ENCODE measurements at regions not wholly inside any gene's neighbourhood (a gene's known extent, or its start where the extent isn't known, plus 50 kb on each side); places are given as distances from the start of the nearest gene placed in this dataset.
A peak's percentile ranks its signal among the peaks of the same experiment; 100 is the strongest.

DNA sequence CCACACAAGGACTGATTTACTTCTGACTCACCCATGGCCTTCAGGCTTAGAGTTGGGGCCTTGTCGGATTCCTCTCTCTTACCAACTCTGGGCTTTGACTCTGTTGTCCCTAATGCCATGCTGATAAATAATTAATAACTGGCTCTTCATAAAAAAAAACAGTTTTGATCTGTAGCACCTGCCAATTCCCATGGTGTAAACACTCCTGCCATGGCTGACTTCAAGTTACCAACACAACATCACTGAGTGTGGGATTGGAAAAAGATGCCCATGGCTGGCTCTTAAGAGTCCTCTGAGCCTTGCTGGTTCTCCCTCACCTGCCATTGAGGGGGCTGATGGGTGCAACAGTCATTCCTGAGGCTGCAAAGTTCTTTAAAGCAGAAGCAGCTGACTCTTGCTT is 104.8 kb downstream of the KIF26A start:
- peaks cover 13% of the 10 kb centered on the region for H3K9me3 ChIP-seq (replicated peaks; ENCODE audit: control insufficient read depth, low read depth, low read length)
- WGBS (ENCODE audit: insufficient coverage): no CpG with 5 or more reads among the region's 1 CpG
- peaks cover 44% of the 10 kb centered on the region for H3K4me1 ChIP-seq (ENCODE audit: control insufficient read depth, insufficient read depth, low read length)
- no peak for DNase-seq
- no peaks in the 10 kb centered on the region for H3K27me3 ChIP-seq (ENCODE audit: control insufficient read depth, insufficient read depth, low read length)
- H3K27ac ChIP-seq (ENCODE audit: low read length): no peak overlapping the region
- no peaks in the 10 kb centered on the region for H3K36me3 ChIP-seq (ENCODE audit: control insufficient read depth, insufficient read depth, low read length)
- H3K4me3 ChIP-seq (ENCODE audit: low read length): no peak overlapping the region

DNA sequence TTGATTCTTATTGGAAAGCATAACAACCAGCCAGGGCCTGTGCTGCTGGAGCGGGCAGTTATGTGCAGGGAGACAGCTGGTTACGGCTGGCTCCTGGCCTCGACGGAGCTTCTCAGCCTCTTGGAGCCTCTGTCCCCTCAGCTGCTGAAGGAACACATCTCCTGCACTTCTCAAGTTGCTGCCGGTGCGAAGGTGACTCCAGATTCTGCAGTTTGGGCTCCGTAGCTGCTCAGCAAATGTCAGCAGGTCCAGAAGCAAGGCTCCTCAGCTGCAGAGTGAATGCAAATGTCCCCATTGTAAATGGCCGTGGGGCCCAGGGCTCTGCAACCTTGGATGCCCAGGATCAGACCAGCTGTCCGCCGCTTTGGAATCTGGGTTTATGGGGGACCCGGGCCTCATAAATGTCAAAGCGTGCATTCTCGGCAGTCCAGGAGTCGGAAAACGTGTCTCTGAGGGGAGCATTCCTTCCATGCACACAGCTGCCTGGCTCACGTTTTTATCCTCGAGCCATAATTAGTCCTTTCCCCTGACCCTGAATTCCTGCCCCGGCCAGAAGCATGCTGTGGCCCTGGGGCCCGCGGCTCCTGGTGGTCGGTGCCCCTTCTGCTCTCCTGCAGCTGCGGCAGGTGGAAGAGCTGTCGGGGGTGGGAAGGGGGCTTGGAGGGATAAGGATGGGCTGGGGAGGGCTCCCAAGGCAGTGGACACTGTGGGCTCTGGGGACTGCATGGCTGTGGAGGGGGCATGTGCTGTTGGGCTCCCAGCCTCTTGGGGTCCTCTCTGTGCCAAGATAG is 106.0 kb downstream of the KIF26A start:
- H3K27me3 ChIP-seq (ENCODE audit: control insufficient read depth, insufficient read depth, low read length): no peaks in the 10 kb centered on the region
- whole genome bisulfite sequencing (ENCODE audit: insufficient coverage): 27% methylated on average over 18 of the region's 23 CpGs
- H3K27ac ChIP-seq (ENCODE audit: low read length): peak overlapping the region; percentile 62
- H3K9me3 ChIP-seq (replicated peaks; ENCODE audit: control insufficient read depth, low read depth, low read length): peaks cover 13% of the 10 kb centered on the region
- H3K4me3 ChIP-seq (ENCODE audit: low read length): no peak overlapping the region
- H3K4me1 ChIP-seq (ENCODE audit: control insufficient read depth, insufficient read depth, low read length): peaks cover 41% of the 10 kb centered on the region
- peak; percentile 78 for DNase-seq
- no peaks in the 10 kb centered on the region for H3K36me3 ChIP-seq (ENCODE audit: control insufficient read depth, insufficient read depth, low read length)

DNA sequence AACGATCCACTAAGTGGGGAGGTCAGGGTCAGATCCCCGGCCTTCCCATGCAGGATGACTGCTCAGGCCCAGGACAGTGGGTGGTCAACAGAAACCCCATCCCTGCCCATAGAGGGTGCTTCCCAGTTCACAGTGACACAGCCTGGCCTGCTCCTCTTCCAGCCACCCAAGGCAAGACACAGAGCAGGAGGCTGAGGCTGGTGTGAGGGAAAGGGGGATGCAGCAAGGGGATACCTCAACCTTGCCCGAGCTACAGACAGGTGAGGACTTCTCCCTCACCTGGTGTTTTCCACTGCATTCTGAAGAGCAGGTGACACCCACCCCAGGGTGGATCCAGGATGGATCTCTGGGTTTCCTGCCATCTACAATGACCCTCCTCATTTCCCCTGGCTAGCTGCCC is 106.7 kb downstream of the KIF26A start:
- peaks cover 37% of the 10 kb centered on the region for H3K4me1 ChIP-seq (ENCODE audit: control insufficient read depth, insufficient read depth, low read length)
- no peak for DNase-seq
- 100% methylated on average over 1 of the region's 3 CpGs for WGBS (ENCODE audit: insufficient coverage)
- peak overlapping the region; percentile 42 for H3K27ac ChIP-seq (ENCODE audit: low read length)
- H3K4me3 ChIP-seq (ENCODE audit: low read length): no peak overlapping the region
- no peaks in the 10 kb centered on the region for H3K36me3 ChIP-seq (ENCODE audit: control insufficient read depth, insufficient read depth, low read length)
- peaks cover 13% of the 10 kb centered on the region for H3K9me3 ChIP-seq (replicated peaks; ENCODE audit: control insufficient read depth, low read depth, low read length)
- H3K27me3 ChIP-seq (ENCODE audit: control insufficient read depth, insufficient read depth, low read length): no peaks in the 10 kb centered on the region

DNA sequence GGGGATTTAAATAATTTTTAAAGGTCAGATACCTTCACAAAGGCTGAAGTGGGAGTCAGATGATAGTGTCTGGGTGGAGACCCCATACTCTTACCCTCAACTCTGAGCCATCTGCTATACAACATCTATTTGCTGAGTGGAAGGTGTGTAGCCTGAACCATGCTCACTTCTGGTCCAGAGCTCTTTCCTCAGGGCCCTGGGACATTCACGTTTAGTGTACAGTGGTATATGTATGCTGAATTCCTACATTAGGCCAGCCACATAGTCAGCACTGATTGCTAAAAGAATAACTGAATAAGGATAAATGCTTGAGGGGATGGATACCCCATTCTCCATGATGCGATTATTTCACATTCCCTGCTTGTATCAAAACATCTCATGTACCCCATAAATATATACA is 107.3 kb downstream of the KIF26A start:
- H3K9me3 ChIP-seq (replicated peaks; ENCODE audit: control insufficient read depth, low read depth, low read length): peaks cover 13% of the 10 kb centered on the region
- no peak overlapping the region for H3K4me3 ChIP-seq (ENCODE audit: low read length)
- no peaks in the 10 kb centered on the region for H3K27me3 ChIP-seq (ENCODE audit: control insufficient read depth, insufficient read depth, low read length)
- no peak for DNase-seq
- no CpG with 5 or more reads among the region's 2 CpGs for WGBS (ENCODE audit: insufficient coverage)
- H3K36me3 ChIP-seq (ENCODE audit: control insufficient read depth, insufficient read depth, low read length): no peaks in the 10 kb centered on the region
- H3K27ac ChIP-seq (ENCODE audit: low read length): no peak overlapping the region
- peaks cover 33% of the 10 kb centered on the region for H3K4me1 ChIP-seq (ENCODE audit: control insufficient read depth, insufficient read depth, low read length)

DNA sequence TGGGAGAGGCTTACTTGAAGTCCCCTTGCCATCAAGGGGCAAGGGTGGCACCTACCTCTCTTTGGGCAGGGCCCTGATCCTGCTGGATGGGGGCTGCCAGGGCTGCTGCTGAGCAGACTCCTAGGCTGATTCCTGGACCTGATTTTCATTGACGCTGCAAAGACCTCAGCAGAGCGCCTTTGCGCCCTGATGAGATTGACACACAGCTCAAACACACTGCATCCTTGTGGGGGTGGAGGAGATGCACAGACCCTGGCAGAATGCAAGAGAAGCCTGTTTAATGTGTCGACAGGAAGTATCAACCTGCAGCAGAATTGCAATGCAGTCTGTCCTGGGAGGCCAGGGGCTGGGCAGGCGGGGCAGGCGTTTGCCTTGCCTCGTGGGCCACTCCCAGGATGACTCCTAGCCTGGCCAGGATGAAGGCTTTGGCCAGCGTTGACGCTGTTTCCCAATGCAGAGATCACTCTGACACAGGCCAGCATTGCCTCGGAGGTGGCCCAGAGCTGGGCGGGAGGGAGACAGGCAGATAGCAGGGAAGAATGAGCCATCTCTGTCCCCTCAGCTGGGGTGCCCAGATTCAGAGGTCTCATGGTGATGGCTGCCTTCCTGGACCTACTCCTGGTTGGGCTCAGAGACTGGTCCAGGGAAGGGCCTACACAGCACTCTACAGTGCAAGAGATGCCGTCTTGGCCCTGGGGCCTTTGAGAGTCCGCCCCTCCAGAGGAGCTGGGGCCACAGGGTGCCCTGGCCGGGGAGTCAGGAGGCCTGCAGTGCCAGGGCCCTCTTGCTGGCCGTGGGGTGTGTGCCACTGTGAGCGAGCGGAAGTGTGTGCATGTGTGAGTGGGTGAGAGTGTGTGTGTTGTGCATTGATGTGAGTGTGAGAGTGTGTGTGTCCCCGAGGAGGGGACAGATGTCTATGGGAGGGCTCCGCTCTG is 108.3 kb downstream of the KIF26A start:
- 84% methylated on average over 16 of the region's 19 CpGs for WGBS (ENCODE audit: insufficient coverage)
- H3K36me3 ChIP-seq (ENCODE audit: control insufficient read depth, insufficient read depth, low read length): no peaks in the 10 kb centered on the region
- H3K27me3 ChIP-seq (ENCODE audit: control insufficient read depth, insufficient read depth, low read length): no peaks in the 10 kb centered on the region
- H3K4me3 ChIP-seq (ENCODE audit: low read length): no peak overlapping the region
- DNase-seq: no peak
- H3K9me3 ChIP-seq (replicated peaks; ENCODE audit: control insufficient read depth, low read depth, low read length): peaks cover 13% of the 10 kb centered on the region
- no peak overlapping the region for H3K27ac ChIP-seq (ENCODE audit: low read length)
- H3K4me1 ChIP-seq (ENCODE audit: control insufficient read depth, insufficient read depth, low read length): peaks cover 33% of the 10 kb centered on the region

DNA sequence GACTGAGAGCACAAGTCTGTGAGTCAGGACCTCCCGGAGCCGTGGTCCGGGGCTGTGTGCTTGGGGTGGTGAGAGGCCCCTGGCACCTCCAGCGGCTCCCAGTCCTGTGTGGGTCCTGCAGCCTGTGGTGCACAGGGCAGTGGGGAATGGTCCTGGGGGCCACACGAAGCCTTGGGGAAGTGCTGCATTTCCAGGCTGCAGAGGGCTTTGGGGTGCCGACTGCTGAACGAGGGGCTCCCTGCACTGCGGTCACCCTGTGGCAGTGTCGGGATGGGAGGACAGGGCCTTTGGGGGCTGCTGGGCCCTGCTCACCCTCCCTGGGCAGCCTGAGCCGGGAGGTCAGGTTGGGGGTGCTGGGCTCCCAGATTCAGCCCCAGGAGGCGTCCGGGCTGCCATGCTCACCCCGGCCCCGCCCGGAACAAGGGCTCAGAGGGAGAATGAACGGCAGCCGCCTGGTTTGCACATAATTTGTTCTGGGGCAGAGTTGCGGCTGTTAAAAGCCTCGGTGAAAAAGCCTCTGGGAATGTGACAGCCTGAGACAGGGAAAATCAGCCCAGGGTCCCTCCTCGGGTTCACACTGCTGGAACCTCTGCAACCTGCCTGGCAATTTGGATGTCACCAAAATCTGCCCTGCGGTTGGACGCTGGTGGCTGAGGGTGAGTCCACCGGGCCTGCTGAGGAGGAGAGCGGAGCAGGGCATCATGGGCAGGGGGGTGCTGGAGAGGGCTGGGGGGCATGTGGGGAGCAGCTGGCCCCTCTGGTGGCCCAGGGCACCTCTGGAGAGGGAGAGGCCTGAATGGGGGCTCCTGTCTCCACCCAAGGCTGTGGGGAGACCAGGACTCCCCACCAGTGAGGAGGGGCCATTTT is 109.2 kb downstream of the KIF26A start:
- no peaks in the 10 kb centered on the region for H3K36me3 ChIP-seq (ENCODE audit: control insufficient read depth, insufficient read depth, low read length)
- no peak for DNase-seq
- H3K4me3 ChIP-seq (ENCODE audit: low read length): no peak overlapping the region
- peaks cover 35% of the 10 kb centered on the region for H3K4me1 ChIP-seq (ENCODE audit: control insufficient read depth, insufficient read depth, low read length)
- H3K27ac ChIP-seq (ENCODE audit: low read length): no peak overlapping the region
- WGBS (ENCODE audit: insufficient coverage): 69% methylated on average over 23 of the region's 24 CpGs
- peaks cover 13% of the 10 kb centered on the region for H3K9me3 ChIP-seq (replicated peaks; ENCODE audit: control insufficient read depth, low read depth, low read length)
- no peaks in the 10 kb centered on the region for H3K27me3 ChIP-seq (ENCODE audit: control insufficient read depth, insufficient read depth, low read length)

DNA sequence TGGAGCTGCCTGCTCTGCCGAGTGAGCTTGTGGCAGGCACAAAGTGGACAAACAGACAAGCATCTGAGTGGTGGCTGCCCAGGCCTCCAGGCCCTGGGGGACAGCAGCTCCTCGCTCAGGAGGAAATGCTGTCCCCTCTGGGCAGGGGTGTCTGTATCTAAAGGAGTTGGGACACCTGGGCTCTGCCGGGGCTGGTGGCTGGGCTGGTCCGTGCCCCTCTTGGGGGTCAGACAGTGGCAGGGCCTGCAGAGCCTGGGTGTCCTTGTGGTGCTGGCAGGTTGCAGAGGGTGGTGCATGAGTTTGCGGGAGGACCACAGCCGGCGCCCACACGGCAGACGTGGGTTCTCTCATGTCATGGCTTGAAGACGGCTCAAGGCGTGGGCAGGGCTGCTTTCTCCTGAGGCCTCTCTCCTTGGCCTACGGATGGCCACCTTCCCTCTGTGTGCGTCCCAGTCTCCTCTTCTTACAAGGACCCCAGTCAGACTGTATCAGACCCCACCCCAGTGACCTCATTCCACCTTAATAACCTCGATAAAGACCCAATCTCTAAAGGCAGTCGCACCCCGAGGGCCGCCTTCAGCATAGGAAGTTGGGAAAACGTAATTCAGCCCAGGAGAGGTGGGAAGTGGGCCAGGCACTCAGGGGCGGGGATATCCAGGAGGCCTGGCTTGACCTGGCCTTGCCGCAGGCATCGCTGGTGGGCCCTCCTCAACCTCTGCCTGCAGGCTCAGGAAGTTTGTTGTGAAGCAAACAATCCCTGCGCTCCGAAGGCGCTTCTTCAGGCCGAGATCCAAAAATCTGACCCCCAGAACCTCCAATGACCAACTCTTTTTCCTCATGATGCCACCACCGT is 110.0 kb downstream of the KIF26A start:
- H3K9me3 ChIP-seq (replicated peaks; ENCODE audit: control insufficient read depth, low read depth, low read length): peaks cover 11% of the 10 kb centered on the region
- no peaks in the 10 kb centered on the region for H3K36me3 ChIP-seq (ENCODE audit: control insufficient read depth, insufficient read depth, low read length)
- 73% methylated on average over 26 of the region's 26 CpGs for WGBS (ENCODE audit: insufficient coverage)
- H3K27me3 ChIP-seq (ENCODE audit: control insufficient read depth, insufficient read depth, low read length): no peaks in the 10 kb centered on the region
- DNase-seq: no peak
- peaks cover 37% of the 10 kb centered on the region for H3K4me1 ChIP-seq (ENCODE audit: control insufficient read depth, insufficient read depth, low read length)
- no peak overlapping the region for H3K27ac ChIP-seq (ENCODE audit: low read length)
- no peak overlapping the region for H3K4me3 ChIP-seq (ENCODE audit: low read length)

DNA sequence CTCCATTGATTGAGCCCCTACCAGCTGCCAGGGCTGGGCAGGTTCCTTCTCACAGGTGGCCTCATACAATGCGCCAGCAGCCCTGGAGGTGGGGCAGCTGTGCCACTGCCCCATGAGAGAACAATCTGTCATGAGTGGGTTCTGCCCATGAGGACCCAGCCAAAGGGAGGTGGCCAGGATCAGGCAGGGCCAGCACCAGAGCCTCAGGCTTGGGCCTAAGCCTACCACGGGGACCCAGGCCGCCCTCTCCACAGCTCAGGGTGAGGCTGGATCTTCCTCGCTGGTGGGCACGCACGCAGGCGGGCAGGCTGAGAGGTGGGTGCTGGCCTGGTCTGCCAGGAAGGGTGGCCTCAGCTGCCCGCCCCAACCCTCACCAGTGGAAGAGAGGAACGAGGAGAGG is 110.7 kb downstream of the KIF26A start:
- Histone ChIP-seq H3K27ac (ENCODE audit: low read length) (no peak overlapping the region), H3K4me3 (ENCODE audit: low read length) (no peak overlapping the region), H3K36me3 (ENCODE audit: control insufficient read depth, insufficient read depth, low read length) (no peaks in the 10 kb centered on the region), H3K9me3 (replicated peaks; ENCODE audit: control insufficient read depth, low read depth, low read length) (peaks cover 11% of the 10 kb centered on the region), H3K27me3 (ENCODE audit: control insufficient read depth, insufficient read depth, low read length) (no peaks in the 10 kb centered on the region), H3K4me1 (ENCODE audit: control insufficient read depth, insufficient read depth, low read length) (peaks cover 31% of the 10 kb centered on the region)
- 91% methylated on average over 8 of the region's 9 CpGs for WGBS (ENCODE audit: insufficient coverage)
- no peak for DNase-seq

DNA sequence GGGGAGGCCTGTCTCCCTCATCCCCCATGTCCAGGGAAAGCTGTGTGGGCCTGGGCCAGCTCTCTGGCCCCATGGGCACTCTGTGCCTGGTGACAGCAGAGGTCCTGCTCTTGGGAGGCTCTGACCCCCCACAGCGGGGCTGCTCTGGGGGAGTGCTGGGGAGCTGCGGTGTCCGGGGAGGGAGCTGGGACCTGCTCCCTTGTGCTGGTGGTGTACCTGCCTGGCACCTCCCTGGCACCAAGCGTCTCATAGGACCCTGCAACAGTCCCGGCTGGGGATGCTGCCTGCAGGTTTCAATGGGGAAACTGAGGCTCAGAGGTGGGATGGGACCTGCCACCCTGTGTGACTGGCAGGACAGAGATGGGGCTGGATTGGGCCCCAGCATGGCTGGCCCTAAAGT is 111.3 kb downstream of the KIF26A start:
- Histone ChIP-seq H3K27me3 (ENCODE audit: control insufficient read depth, insufficient read depth, low read length) (no peaks in the 10 kb centered on the region), H3K4me3 (ENCODE audit: low read length) (no peak overlapping the region), H3K4me1 (ENCODE audit: control insufficient read depth, insufficient read depth, low read length) (peaks cover 26% of the 10 kb centered on the region), H3K27ac (ENCODE audit: low read length) (no peak overlapping the region), H3K9me3 (replicated peaks; ENCODE audit: control insufficient read depth, low read depth, low read length) (peaks cover 11% of the 10 kb centered on the region), H3K36me3 (ENCODE audit: control insufficient read depth, insufficient read depth, low read length) (no peaks in the 10 kb centered on the region)
- no peak for DNase-seq
- 95% methylated on average over 5 of the region's 5 CpGs for WGBS (ENCODE audit: insufficient coverage)

Measured in muscle of leg (tissue), 3 donors.